ENCODE measurements at regions not wholly inside any gene's neighbourhood (a gene's known extent, or its start where the extent isn't known, plus 50 kb on each side); places are given as distances from the start of the nearest gene placed in this dataset.

DNA sequence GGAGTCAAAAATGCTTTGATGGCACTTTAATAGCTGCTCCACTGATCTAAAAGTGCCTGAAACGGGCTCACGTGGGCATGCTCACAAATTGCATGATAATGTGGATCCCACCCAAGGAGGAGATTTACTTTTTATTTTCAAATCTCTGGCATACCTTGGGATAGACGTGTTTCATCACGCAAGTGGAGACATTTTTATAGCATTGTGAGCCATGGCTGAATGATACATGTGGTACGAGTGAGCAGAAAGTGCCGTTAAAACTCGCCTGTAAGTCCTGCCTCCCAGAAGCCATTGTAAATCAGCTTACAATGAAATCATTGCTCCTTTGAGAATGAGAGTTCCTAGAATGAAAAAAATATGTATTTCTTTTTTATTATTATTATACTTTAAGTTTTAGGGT, 514.7 kb downstream of the MAT2B start:
- H3K79me2 ChIP-seq (ENCODE audit: insufficient read depth, low read length), result no peaks in the 10 kb centered on the region
- H3K36me3 ChIP-seq (replicated peaks in 1 of 2; ENCODE audit: control insufficient read depth in 1 of 2, insufficient read depth in 2 of 2, low read length in 2 of 2), result no peaks in the 10 kb centered on the region
- ATAC-seq, result no peak
- 37% methylated on average over 7 of the region's 7 CpGs for WGBS (ENCODE audit: low lambda C conversion rate)
- no peak overlapping the region for H3K4me2 ChIP-seq (ENCODE audit: low read depth, low read length)
- in situ Hi-C loops (cut with HindIII; ENCODE audit: extremely low pct_ligation_motif_present, low pct_unique_long_range_greater_than_20kb), result loop anchor here (25.0 kb wide), 2 partner anchors 492 to 1192 kb away; no protein-coding TSS in a partner anchor
- no peak overlapping the region for H3K9ac ChIP-seq (ENCODE audit: insufficient read depth, low read depth, low read length)
- H2AFZ ChIP-seq (ENCODE audit: low read length), result no peak overlapping the region
- CTCF ChIA-PET (ENCODE audit: low intra/inter-chr PET ratio, low total read pairs), result no interaction called here
- FAIRE-seq, result no peak
- no peaks in the 10 kb centered on the region for H4K20me1 ChIP-seq (ENCODE audit: insufficient read depth, low read length)
- no peak overlapping the region for H3K27ac ChIP-seq (ENCODE audit: extremely low read length, insufficient read depth, low read length)
- intact Hi-C loops (cut with micrococcal nuclease; ENCODE audit: unreplicated experiment), result no loop called here
- POLR2A ChIA-PET, result no interaction called here
- no peak for DNase-seq (ENCODE audit: low spot score)
- no peaks in the 10 kb centered on the region for H3K4me1 ChIP-seq (ENCODE audit: insufficient read depth, low read length)
- no TSS peak for BruUV-seq (replicated peaks)
- no peak overlapping the region for H3K4me3 ChIP-seq (replicated peaks in 1 of 3; ENCODE audit: insufficient read depth in 1 of 3, low read depth in 2 of 3, low read length in 3 of 3)
- no peaks in the 10 kb centered on the region for H3K9me3 ChIP-seq (ENCODE audit: low read length)
- no peaks in the 10 kb centered on the region for H3K27me3 ChIP-seq (ENCODE audit: control insufficient read depth in 1 of 2, insufficient read depth in 2 of 2, low read length in 2 of 2)
- TF ChIP-seq, protein P1, sequence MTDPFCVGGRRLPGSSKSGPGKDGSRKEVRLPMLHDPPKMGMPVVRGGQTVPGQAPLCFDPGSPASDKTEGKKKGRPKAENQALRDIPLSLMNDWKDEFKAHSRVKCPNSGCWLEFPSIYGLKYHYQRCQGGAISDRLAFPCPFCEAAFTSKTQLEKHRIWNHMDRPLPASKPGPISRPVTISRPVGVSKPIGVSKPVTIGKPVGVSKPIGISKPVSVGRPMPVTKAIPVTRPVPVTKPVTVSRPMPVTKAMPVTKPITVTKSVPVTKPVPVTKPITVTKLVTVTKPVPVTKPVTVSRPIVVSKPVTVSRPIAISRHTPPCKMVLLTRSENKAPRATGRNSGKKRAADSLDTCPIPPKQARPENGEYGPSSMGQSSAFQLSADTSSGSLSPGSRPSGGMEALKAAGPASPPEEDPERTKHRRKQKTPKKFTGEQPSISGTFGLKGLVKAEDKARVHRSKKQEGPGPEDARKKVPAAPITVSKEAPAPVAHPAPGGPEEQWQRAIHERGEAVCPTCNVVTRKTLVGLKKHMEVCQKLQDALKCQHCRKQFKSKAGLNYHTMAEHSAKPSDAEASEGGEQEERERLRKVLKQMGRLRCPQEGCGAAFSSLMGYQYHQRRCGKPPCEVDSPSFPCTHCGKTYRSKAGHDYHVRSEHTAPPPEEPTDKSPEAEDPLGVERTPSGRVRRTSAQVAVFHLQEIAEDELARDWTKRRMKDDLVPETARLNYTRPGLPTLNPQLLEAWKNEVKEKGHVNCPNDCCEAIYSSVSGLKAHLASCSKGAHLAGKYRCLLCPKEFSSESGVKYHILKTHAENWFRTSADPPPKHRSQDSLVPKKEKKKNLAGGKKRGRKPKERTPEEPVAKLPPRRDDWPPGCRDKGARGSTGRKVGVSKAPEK (CRISPR knock-in tag; IDR thresholded peaks at IDR 0.05; ENCODE audit: borderline replicate concordance), result no peak
- TF ChIP-seq TGIF2 (CRISPR knock-in tag; IDR thresholded peaks at IDR 0.05) (no peak), DNMT1 (CRISPR knock-in tag; IDR thresholded peaks at IDR 0.05) (no peak), ZNF251 (CRISPR knock-in tag; IDR thresholded peaks at IDR 0.05) (no peak), ZFP37 (CRISPR knock-in tag; IDR thresholded peaks at IDR 0.05; ENCODE audit: borderline replicate concordance) (no peak), NFE2L2 (IDR thresholded peaks at IDR 0.05; ENCODE audit: low read length) (no peak), ZFAT (CRISPR knock-in tag; conservative IDR thresholded peaks at IDR 0.05) (no peak), ZNF34 (CRISPR knock-in tag; IDR thresholded peaks at IDR 0.05; ENCODE audit: borderline replicate concordance) (no peak), ISX (CRISPR knock-in tag; conservative IDR thresholded peaks at IDR 0.05) (no peak), NFKBIZ (CRISPR knock-in tag; IDR thresholded peaks at IDR 0.05) (no peak), HIVEP1 (CRISPR knock-in tag; IDR thresholded peaks at IDR 0.05) (no peak), RBM22 (optimal IDR thresholded peaks at IDR 0.05; ENCODE audit: low read length) (no peak), ZSCAN20 (CRISPR knock-in tag; IDR thresholded peaks at IDR 0.05; ENCODE audit: borderline replicate concordance) (no peak)
- TF ChIP-seq, protein P2, sequence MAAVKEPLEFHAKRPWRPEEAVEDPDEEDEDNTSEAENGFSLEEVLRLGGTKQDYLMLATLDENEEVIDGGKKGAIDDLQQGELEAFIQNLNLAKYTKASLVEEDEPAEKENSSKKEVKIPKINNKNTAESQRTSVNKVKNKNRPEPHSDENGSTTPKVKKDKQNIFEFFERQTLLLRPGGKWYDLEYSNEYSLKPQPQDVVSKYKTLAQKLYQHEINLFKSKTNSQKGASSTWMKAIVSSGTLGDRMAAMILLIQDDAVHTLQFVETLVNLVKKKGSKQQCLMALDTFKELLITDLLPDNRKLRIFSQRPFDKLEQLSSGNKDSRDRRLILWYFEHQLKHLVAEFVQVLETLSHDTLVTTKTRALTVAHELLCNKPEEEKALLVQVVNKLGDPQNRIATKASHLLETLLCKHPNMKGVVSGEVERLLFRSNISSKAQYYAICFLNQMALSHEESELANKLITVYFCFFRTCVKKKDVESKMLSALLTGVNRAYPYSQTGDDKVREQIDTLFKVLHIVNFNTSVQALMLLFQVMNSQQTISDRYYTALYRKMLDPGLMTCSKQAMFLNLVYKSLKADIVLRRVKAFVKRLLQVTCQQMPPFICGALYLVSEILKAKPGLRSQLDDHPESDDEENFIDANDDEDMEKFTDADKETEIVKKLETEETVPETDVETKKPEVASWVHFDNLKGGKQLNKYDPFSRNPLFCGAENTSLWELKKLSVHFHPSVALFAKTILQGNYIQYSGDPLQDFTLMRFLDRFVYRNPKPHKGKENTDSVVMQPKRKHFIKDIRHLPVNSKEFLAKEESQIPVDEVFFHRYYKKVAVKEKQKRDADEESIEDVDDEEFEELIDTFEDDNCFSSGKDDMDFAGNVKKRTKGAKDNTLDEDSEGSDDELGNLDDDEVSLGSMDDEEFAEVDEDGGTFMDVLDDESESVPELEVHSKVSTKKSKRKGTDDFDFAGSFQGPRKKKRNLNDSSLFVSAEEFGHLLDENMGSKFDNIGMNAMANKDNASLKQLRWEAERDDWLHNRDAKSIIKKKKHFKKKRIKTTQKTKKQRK (IDR thresholded peaks at IDR 0.05; ENCODE audit: low read length), result no peak
- TF ChIP-seq, protein P3, sequence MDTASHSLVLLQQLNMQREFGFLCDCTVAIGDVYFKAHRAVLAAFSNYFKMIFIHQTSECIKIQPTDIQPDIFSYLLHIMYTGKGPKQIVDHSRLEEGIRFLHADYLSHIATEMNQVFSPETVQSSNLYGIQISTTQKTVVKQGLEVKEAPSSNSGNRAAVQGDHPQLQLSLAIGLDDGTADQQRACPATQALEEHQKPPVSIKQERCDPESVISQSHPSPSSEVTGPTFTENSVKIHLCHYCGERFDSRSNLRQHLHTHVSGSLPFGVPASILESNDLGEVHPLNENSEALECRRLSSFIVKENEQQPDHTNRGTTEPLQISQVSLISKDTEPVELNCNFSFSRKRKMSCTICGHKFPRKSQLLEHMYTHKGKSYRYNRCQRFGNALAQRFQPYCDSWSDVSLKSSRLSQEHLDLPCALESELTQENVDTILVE (CRISPR knock-in tag; IDR thresholded peaks at IDR 0.05), result no peak
- TF ChIP-seq, protein P4, sequence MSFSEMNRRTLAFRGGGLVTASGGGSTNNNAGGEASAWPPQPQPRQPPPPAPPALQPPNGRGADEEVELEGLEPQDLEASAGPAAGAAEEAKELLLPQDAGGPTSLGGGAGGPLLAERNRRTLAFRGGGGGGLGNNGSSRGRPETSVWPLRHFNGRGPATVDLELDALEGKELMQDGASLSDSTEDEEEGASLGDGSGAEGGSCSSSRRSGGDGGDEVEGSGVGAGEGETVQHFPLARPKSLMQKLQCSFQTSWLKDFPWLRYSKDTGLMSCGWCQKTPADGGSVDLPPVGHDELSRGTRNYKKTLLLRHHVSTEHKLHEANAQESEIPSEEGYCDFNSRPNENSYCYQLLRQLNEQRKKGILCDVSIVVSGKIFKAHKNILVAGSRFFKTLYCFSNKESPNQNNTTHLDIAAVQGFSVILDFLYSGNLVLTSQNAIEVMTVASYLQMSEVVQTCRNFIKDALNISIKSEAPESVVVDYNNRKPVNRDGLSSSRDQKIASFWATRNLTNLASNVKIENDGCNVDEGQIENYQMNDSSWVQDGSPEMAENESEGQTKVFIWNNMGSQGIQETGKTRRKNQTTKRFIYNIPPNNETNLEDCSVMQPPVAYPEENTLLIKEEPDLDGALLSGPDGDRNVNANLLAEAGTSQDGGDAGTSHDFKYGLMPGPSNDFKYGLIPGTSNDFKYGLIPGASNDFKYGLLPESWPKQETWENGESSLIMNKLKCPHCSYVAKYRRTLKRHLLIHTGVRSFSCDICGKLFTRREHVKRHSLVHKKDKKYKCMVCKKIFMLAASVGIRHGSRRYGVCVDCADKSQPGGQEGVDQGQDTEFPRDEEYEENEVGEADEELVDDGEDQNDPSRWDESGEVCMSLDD (CRISPR knock-in tag; IDR thresholded peaks at IDR 0.05; ENCODE audit: borderline replicate concordance), result no peak
